ELR (cell line): ENCODE measurements at regions not wholly inside any gene's neighbourhood (a gene's known extent, or its start where the extent isn't known, plus 50 kb on each side); places are given as distances from the start of the nearest gene placed in this dataset.

ENCODE experiments used
- DNase-seq: peaks from one replicate; pipeline ENCODE4 v3.0.0-alpha.2; 2015; ENCODE audit warnings: low read depth

DNA sequence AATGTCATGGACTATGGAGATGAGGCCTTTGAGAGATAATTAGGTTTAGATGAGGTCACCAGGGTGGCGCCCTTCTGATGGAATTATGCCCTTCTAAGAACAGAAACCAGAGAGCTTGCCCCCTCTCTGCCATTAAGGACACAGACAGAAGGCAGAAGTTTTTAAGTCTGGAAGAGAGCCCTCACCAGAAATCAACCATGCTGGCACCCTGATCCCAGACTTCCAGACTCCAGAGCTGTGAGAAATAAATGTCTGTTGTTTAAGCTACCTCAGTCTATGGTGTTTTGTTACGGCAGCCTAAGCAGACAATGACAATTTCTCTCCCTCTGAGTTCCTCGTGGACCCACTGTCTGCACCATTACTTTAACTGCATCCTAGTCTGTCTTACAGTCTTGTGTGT, 382.0 kb downstream of the GXYLT1 start:
- no peak for DNase-seq

DNA sequence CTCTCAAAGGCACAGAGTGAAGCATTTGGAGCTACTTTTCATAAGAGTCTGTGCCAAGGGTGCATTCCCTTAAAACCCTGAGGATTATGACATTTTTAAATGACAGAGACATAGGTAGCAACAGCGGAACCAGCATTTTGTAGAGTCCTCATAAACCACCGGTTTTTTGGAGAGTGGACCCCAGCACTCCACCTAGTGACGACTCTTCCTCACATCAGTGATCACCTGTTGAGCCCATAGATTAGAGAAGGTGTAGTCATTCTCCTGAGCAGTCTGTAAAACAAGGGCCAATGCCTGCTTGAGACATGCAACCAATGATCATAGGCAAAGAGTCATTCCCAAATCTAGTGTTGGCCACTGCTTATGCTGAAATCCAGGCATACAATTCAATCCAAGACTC, 399.1 kb downstream of the GXYLT1 start:
- DNase-seq = no peak

GRCh38 chr12:41743835-41744234, 400.8 kb downstream of the GXYLT1 start:
- DNase-seq = peak; percentile 2

GRCh38 chr12:41739066-41739465, 405.6 kb downstream of the GXYLT1 start:
- no peak for DNase-seq

- no peak for DNase-seq
These were observed 407.3 kb downstream of the GXYLT1 start for GRCh38 chr12:41737423-41737822.

DNA sequence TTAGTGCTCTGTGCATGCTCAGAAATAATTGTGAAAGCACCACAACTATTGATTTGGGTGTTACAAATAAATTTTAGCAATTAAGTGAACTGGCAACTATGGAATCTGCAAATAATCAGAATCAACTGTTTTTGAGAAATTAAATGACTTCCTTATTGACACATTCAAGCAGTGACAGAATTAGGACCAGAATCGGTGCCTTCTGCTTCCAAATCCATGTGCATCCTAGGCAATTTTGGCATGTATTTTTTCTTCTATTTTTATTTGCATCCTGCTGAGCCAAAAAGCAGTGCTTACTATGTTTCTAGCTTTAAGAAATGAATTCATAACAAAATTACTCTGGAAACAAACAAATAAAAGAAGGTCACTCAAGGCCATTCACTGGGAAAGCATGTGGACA, 408.2 kb downstream of the GXYLT1 start:
- no peak for DNase-seq

DNA sequence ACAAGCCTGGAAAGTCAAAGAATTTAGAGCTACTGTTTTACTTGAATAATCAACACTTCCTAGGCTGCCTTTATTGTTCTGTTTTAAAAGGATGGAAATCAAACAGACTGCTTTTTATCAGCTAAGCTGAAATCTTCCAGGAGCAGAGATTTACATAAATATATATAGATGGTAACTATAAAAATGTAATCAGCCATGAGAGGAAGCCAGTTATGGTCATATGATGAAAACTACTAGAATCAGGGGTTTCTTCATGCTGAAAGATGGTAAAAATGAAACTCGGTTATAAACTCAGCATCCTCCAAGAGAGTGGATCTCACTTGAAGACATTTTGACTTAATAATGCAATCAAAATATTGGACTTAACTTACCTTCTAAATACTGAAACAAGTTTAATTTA, 413.0 kb downstream of the GXYLT1 start:
- DNase-seq = no peak

DNA sequence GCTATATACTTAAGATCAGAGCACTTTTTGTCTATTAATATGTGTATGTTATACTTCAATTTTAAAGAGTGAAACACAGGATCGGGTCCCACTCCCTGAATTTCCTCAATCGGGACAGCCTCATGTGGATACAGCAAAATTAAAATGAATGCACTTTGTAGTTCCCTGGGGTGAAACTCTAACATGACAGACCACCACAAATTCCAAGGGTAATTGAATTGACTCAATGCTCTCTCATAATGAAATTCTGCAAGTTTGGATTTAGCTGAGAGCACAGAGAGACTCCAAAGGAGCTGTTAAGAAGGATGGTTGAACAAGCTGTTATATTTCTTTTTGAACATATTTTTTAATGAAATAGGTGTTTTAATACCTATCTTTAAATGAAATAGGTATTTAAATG, 413.6 kb downstream of the GXYLT1 start:
- DNase-seq = no peak

GRCh38 chr12:41724216-41724615, 420.5 kb downstream of the GXYLT1 start:
- DNase-seq = no peak

GRCh38 chr12:41719214-41719613, 425.5 kb downstream of the GXYLT1 start:
- DNase-seq = no peak

GRCh38 chr12:41715256-41715655, 429.4 kb downstream of the GXYLT1 start:
- no peak for DNase-seq

DNA sequence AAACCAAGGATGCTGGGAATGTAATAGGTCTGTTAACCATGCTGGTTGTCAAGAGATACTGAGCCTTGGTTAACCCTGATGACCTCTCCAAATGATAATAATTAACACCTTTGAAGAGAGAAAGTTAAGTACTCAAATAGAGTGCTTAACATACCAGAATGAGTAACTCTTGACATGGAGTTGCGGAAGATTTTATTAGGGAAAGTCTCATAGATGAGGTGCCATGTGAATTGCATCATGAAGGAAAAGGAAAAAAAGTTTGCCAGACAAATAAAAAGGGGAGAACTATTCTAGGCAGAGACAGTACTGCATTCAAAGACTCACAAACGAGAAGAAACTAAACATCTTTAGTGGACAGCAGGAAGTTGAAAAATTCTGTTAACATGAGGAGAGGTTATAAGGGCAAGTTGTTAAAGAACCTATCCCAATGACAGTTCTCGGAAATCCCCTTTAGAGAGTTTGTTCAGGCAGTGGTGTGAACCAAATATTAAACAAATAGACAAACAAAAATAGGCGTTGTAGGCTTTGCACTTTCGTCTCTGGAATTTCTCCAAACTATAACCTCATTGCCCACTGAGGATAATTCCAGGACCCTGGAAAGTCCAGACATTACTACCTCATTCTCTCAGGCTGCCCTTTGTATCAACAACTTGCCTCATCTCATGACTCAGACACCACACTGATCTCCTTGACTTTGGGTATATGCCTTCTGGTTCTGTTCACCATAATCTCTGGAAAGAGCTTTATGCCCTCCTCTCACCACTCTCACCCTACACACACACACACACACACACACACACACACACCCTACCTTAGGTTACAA, 435.0 kb downstream of the GXYLT1 start:
- no peak for DNase-seq

- no peak for DNase-seq
These were observed 435.7 kb downstream of the GXYLT1 start for GRCh38 chr12:41709012-41709411.

DNA sequence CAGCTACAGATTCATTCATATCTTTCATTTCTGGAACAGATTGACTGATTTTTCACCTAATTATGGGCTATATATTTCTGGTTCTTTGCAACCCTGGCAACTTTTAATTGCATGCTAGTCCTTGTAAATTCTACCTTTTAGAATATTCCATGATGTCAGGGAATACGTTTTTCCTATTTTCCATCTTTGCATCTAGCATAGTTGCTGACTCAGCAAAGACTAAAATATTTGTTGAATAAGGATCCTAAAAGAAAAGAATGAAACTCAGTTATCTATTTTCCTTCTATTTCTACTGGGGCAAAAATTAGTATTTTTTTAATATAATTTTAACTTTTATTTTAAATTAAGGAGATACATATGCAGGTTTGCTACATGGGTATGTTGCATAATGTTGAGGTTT, 438.3 kb downstream of the GXYLT1 start:
- no peak for DNase-seq

- no peak for DNase-seq
These were observed 442.6 kb downstream of the GXYLT1 start for GRCh38 chr12:41701943-41702601.

- DNase-seq = no peak
These were observed 443.7 kb downstream of the GXYLT1 start for GRCh38 chr12:41700940-41701339.

DNA sequence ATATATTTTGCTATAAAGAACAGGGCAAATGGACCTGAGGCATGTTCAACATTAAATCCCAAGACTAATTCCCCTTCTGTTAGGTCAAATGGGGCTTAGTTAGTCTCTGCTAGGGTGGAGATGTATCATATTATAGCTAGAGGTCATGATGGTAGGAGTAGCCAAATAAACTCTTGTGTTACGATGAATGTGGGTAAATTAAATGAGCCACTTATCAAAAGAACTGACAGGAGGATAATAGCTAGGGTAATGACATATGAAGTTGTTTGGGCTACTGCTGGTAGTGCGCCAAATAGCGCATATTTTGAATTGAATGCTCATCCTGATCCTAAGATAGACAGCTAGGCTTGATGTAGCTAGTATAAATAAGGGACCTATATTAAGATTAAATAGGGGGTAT, 445.0 kb downstream of the GXYLT1 start:
- DNase-seq = no peak

- DNase-seq = no peak
These were observed 447.5 kb downstream of the GXYLT1 start for GRCh38 chr12:41697161-41697560.

DNA sequence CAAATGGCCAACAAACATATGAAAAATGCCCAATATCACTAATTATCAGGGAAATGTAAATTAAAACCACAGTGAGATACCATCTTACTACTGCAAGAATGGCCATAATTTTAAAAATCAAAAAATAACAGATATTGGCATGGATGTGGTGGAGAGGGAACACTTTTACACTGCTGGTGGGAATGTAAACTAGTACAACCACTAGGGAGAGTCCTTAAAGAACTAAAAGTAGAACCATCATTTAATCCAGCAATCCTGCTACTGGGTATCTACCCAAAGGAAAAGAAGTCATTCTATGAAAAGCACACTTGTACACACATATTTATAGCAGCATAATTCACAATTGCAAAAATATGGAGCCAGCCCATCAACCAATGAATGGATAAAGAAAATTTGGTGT, 459.7 kb downstream of the GXYLT1 start:
- DNase-seq = peak; percentile 43

- DNase-seq = no peak
These were observed 461.0 kb downstream of the GXYLT1 start for GRCh38 chr12:41683513-41684240.

GRCh38 chr12:41683023-41683422, 461.7 kb downstream of the GXYLT1 start:
- no peak for DNase-seq

- DNase-seq = no peak
These were observed 462.8 kb downstream of the GXYLT1 start for GRCh38 chr12:41681898-41682297.

DNA sequence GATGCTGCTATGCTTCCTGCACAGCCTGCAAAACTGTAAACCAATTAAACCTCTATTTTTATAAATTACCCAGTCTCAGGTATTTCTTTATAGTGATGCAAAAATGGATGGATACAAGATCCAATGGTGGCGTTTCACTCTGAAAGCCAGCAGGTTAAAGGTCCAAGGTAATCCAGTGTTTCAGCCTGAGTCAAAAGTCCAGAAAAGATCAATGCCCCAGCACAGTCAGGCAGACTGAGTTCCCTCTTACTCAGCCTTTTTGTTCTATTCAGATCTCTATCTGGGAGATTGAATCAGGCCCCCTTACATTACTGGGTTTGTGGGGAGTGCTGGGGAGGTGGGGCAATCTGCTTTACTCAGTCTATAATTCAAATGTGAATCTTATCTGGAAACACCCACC, 464.5 kb downstream of the GXYLT1 start:
- DNase-seq = no peak
